Nephron progenitor cell (in vitro differentiated cells): ENCODE measurements at regions not wholly inside any gene's neighbourhood (a gene's known extent, or its start where the extent isn't known, plus 50 kb on each side); places are given as distances from the start of the nearest gene placed in this dataset.

Experiments
- DNase-seq: peaks from one replicate; pipeline ENCODE4 v3.0.0; 2021
- H3K27ac Mint-ChIP-seq: 2 replicates; pipeline ENCODE4 v1.8.0; 2021; ENCODE audit warnings: mild to moderate bottlenecking, moderate library complexity, mixed read lengths
- H3K27me3 Mint-ChIP-seq: 2 replicates; pipeline ENCODE4 v1.8.0; 2021; ENCODE audit warnings: mild to moderate bottlenecking, low read depth, mixed read lengths; ENCODE audit not compliant: poor library complexity
- H3K36me3 Mint-ChIP-seq: 2 replicates; pipeline ENCODE4 v1.8.0; 2021; ENCODE audit warnings: low read depth, mixed read lengths
- H3K4me1 Mint-ChIP-seq: 2 replicates; pipeline ENCODE4 v1.8.0; 2021; ENCODE audit warnings: mixed read lengths
- H3K4me3 Mint-ChIP-seq: 2 replicates; pipeline ENCODE4 v1.8.0; 2021; ENCODE audit warnings: mild to moderate bottlenecking, moderate library complexity, mixed read lengths
- H3K9me3 Mint-ChIP-seq: 2 replicates; pipeline ENCODE4 v1.8.0; 2021; ENCODE audit warnings: mild to moderate bottlenecking, moderate library complexity, mixed read lengths
- CTCF ChIP-seq: fragments of 200-600 bp; sonication (generic); IDR thresholded peaks from 2 replicates; pipeline ENCODE4 v1.5.0; 2021; ENCODE audit warnings: antibody characterized with exemption

GRCh38 chr6:37572334-37572733, 72.6 kb upstream of the CCDC167 start:
- peaks cover 44% of the 10 kb centered on the region for H3K4me1 Mint-ChIP-seq

GRCh38 chr6:37570482-37571133, 70.9 kb upstream of the CCDC167 start:
- Mint-ChIP-seq H3K27ac (no peak overlapping the region), H3K4me3 (no peak overlapping the region), H3K4me1 (peaks cover 50% of the 10 kb centered on the region), H3K27me3 (peaks cover 32% of the 10 kb centered on the region), H3K36me3 (no peaks in the 10 kb centered on the region), H3K9me3 (no peaks in the 10 kb centered on the region)
- peak; percentile 50 for DNase-seq
- no peak for TF ChIP-seq CTCF

More at GRCh38 chr6:37572334-37572733, 72.6 kb upstream of the CCDC167 start:
- no peak overlapping the region for H3K4me3 Mint-ChIP-seq
- TF ChIP-seq CTCF = no peak
- no peaks in the 10 kb centered on the region for H3K36me3 Mint-ChIP-seq
- DNase-seq = no peak
- no peaks in the 10 kb centered on the region for H3K9me3 Mint-ChIP-seq
- H3K27ac Mint-ChIP-seq = no peak overlapping the region
- peaks cover 34% of the 10 kb centered on the region for H3K27me3 Mint-ChIP-seq

- Mint-ChIP-seq H3K4me3 (no peak overlapping the region), H3K4me1 (peaks cover 57% of the 10 kb centered on the region), H3K27ac (no peak overlapping the region), H3K36me3 (no peaks in the 10 kb centered on the region), H3K27me3 (peaks cover 37% of the 10 kb centered on the region), H3K9me3 (no peaks in the 10 kb centered on the region)
- no peak for DNase-seq
- no peak for TF ChIP-seq CTCF
Measured at GRCh38 chr6:37569743-37570481, 70.2 kb upstream of the CCDC167 start.

- no peak overlapping the region for H3K27ac Mint-ChIP-seq
- no peaks in the 10 kb centered on the region for H3K9me3 Mint-ChIP-seq
- H3K4me1 Mint-ChIP-seq = peaks cover 63% of the 10 kb centered on the region
- H3K27me3 Mint-ChIP-seq = peaks cover 40% of the 10 kb centered on the region
- H3K36me3 Mint-ChIP-seq = no peaks in the 10 kb centered on the region
- no peak for DNase-seq
- TF ChIP-seq CTCF = no peak
- no peak overlapping the region for H3K4me3 Mint-ChIP-seq
Measured at GRCh38 chr6:37569317-37569716, 69.6 kb upstream of the CCDC167 start.

GRCh38 chr6:37566950-37567349, 67.3 kb upstream of the CCDC167 start:
- peaks cover 63% of the 10 kb centered on the region for H3K4me1 Mint-ChIP-seq

More at GRCh38 chr6:37566950-37567349, 67.3 kb upstream of the CCDC167 start:
- no peaks in the 10 kb centered on the region for H3K36me3 Mint-ChIP-seq
- DNase-seq = no peak
- peak overlapping the region; percentile 56 for H3K4me3 Mint-ChIP-seq
- H3K9me3 Mint-ChIP-seq = no peaks in the 10 kb centered on the region
- no peak for TF ChIP-seq CTCF
- H3K27me3 Mint-ChIP-seq = peaks cover 56% of the 10 kb centered on the region
- no peak overlapping the region for H3K27ac Mint-ChIP-seq
